ENCODE measurements at regions not wholly inside any gene's neighbourhood (a gene's known extent, or its start where the extent isn't known, plus 50 kb on each side); places are given as distances from the start of the nearest gene placed in this dataset.
"Not testable (repeated sequence)": the region's sequence is repeated elsewhere in the genome, so short reads cannot be mapped to it uniquely, and the experiment has no call there.

GRCh38 chr17:22044706-22045246 is 352.5 kb downstream of the KCNJ18 start:
- DNase-seq (ENCODE audit: low spot score), result not testable (repeated sequence)

- not testable (repeated sequence) for DNase-seq (ENCODE audit: low spot score)
Observed at GRCh38 chr17:22047521-22047920, 355.2 kb downstream of the KCNJ18 start.

- not testable (repeated sequence) for DNase-seq (ENCODE audit: low spot score)
Observed at GRCh38 chr17:22048226-22048625, 355.9 kb downstream of the KCNJ18 start.

- DNase-seq (ENCODE audit: low spot score), result not testable (repeated sequence)
Observed at GRCh38 chr17:22050766-22051165, 358.4 kb downstream of the KCNJ18 start.

- DNase-seq (ENCODE audit: low spot score), result not testable (repeated sequence)
Observed at GRCh38 chr17:22052715-22053114, 360.4 kb downstream of the KCNJ18 start.

GRCh38 chr17:22056566-22056965 is 364.2 kb downstream of the KCNJ18 start:
- DNase-seq (ENCODE audit: low spot score), result not testable (repeated sequence)

GRCh38 chr17:22075918-22076317 is 383.6 kb downstream of the KCNJ18 start:
- DNase-seq (ENCODE audit: low spot score), result not testable (repeated sequence)

GRCh38 chr17:22088589-22088988 is 396.3 kb downstream of the KCNJ18 start:
- DNase-seq (ENCODE audit: low spot score), result not testable (repeated sequence)

GRCh38 chr17:22090263-22090935 is 398.1 kb downstream of the KCNJ18 start:
- DNase-seq (ENCODE audit: low spot score), result no peak

GRCh38 chr17:22091041-22091679 is 398.8 kb downstream of the KCNJ18 start:
- not testable (repeated sequence) for DNase-seq (ENCODE audit: low spot score)

- DNase-seq (ENCODE audit: low spot score), result not testable (repeated sequence)
Observed at GRCh38 chr17:22091840-22092239, 399.5 kb downstream of the KCNJ18 start.

- DNase-seq (ENCODE audit: low spot score), result not testable (repeated sequence)
Observed at GRCh38 chr17:22095414-22095813, 403.1 kb downstream of the KCNJ18 start.

GRCh38 chr17:22099633-22100032 is 407.3 kb downstream of the KCNJ18 start:
- DNase-seq (ENCODE audit: low spot score), result not testable (repeated sequence)

- no peak for DNase-seq (ENCODE audit: low spot score)
Observed at GRCh38 chr17:22102177-22102576, 409.9 kb downstream of the KCNJ18 start.

- not testable (repeated sequence) for DNase-seq (ENCODE audit: low spot score)
Observed at GRCh38 chr17:22116720-22117119, 424.4 kb downstream of the KCNJ18 start.

GRCh38 chr17:22117401-22117800 is 425.1 kb downstream of the KCNJ18 start:
- not testable (repeated sequence) for DNase-seq (ENCODE audit: low spot score)

GRCh38 chr17:22119016-22119415 is 426.7 kb downstream of the KCNJ18 start:
- DNase-seq (ENCODE audit: low spot score), result not testable (repeated sequence)

- not testable (repeated sequence) for DNase-seq (ENCODE audit: low spot score)
Observed at GRCh38 chr17:22119751-22120150, 427.4 kb downstream of the KCNJ18 start.

GRCh38 chr17:22123536-22124281 is 431.4 kb downstream of the KCNJ18 start:
- DNase-seq (ENCODE audit: low spot score), result no peak

- no peak for DNase-seq (ENCODE audit: low spot score)
Observed at GRCh38 chr17:22128171-22128570, 435.8 kb downstream of the KCNJ18 start.

GRCh38 chr17:22128723-22129122 is 436.4 kb downstream of the KCNJ18 start:
- no peak for DNase-seq (ENCODE audit: low spot score)

GRCh38 chr17:22129920-22130319 is 437.6 kb downstream of the KCNJ18 start:
- not testable (repeated sequence) for DNase-seq (ENCODE audit: low spot score)

Data from NAMALWA (cell line).